ENCODE measurements at regions not wholly inside any gene's neighbourhood (a gene's known extent, or its start where the extent isn't known, plus 50 kb on each side); places are given as distances from the start of the nearest gene placed in this dataset.

GRCh38 chr7:91408388-91409154 lies 144.3 kb downstream of the FZD1 start:
- TF ChIP-seq, protein P1, sequence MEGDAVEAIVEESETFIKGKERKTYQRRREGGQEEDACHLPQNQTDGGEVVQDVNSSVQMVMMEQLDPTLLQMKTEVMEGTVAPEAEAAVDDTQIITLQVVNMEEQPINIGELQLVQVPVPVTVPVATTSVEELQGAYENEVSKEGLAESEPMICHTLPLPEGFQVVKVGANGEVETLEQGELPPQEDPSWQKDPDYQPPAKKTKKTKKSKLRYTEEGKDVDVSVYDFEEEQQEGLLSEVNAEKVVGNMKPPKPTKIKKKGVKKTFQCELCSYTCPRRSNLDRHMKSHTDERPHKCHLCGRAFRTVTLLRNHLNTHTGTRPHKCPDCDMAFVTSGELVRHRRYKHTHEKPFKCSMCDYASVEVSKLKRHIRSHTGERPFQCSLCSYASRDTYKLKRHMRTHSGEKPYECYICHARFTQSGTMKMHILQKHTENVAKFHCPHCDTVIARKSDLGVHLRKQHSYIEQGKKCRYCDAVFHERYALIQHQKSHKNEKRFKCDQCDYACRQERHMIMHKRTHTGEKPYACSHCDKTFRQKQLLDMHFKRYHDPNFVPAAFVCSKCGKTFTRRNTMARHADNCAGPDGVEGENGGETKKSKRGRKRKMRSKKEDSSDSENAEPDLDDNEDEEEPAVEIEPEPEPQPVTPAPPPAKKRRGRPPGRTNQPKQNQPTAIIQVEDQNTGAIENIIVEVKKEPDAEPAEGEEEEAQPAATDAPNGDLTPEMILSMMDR (IDR thresholded peaks at IDR 0.05; ENCODE audit: low read depth, low read length, poor library complexity, severe bottlenecking), result no peak
- no peak for TF ChIP-seq EZH2phosphoT487 (IDR thresholded peaks at IDR 0.05; ENCODE audit: borderline replicate concordance, low read length)

Data from DOHH2 (cell line).